ENCODE measurements at regions not wholly inside any gene's neighbourhood (a gene's known extent, or its start where the extent isn't known, plus 50 kb on each side); places are given as distances from the start of the nearest gene placed in this dataset.

- TF ChIP-seq CTCF (IDR thresholded peaks at IDR 0.05; ENCODE audit: low read depth, low read length, missing input control) (no peak), EGR1 (IDR thresholded peaks at IDR 0.05; ENCODE audit: low read depth in 2 of 2) (no peak), RAD21 (IDR thresholded peaks at IDR 0.05) (no peak), MAX (IDR thresholded peaks at IDR 0.05) (no peak), TAF1 (conservative IDR thresholded peaks at IDR 0.05) (no peak), GABPA (IDR thresholded peaks at IDR 0.05 in 1 of 2, conservative IDR thresholded peaks at IDR 0.05 in 1 of 2) (no peak)
Observed at GRCh38 chr12:61011767-61012423, 1248.3 kb upstream of the USP15 start.
